ENCODE measurements at regions not wholly inside any gene's neighbourhood (a gene's known extent, or its start where the extent isn't known, plus 50 kb on each side); places are given as distances from the start of the nearest gene placed in this dataset.

- H3K4me3 ChIP-seq (ENCODE audit: low read depth, low read length), result no peak overlapping the region
- no peak for DNase-seq (ENCODE audit: low read depth)
- TF ChIP-seq CTCF (IDR thresholded peaks at IDR 0.05; ENCODE audit: insufficient read depth, low read depth, low read length), result no peak
These were observed 55.4 kb upstream of the SCEL start for GRCh38 chr13:77480066-77480465.

- no peak for TF ChIP-seq CTCF (IDR thresholded peaks at IDR 0.05; ENCODE audit: insufficient read depth, low read depth, low read length)
- DNase-seq (ENCODE audit: low read depth), result no peak
- no peak overlapping the region for H3K4me3 ChIP-seq (ENCODE audit: low read depth, low read length)
These were observed 56.2 kb upstream of the SCEL start for GRCh38 chr13:77479326-77479725.

- no peak for TF ChIP-seq CTCF (IDR thresholded peaks at IDR 0.05; ENCODE audit: insufficient read depth, low read depth, low read length)
- no peak for DNase-seq (ENCODE audit: low read depth)
- no peak overlapping the region for H3K4me3 ChIP-seq (ENCODE audit: low read depth, low read length)
These were observed 58.1 kb upstream of the SCEL start for GRCh38 chr13:77477299-77477848.

- DNase-seq (ENCODE audit: low read depth), result no peak
- H3K4me3 ChIP-seq (ENCODE audit: low read depth, low read length), result no peak overlapping the region
- no peak for TF ChIP-seq CTCF (IDR thresholded peaks at IDR 0.05; ENCODE audit: insufficient read depth, low read depth, low read length)
These were observed 59.0 kb upstream of the SCEL start for GRCh38 chr13:77476456-77476855.

GRCh38 chr13:77475345-77476084, 60.0 kb upstream of the SCEL start:
- TF ChIP-seq CTCF (IDR thresholded peaks at IDR 0.05; ENCODE audit: insufficient read depth, low read depth, low read length), result no peak
- no peak overlapping the region for H3K4me3 ChIP-seq (ENCODE audit: low read depth, low read length)
- no peak for DNase-seq (ENCODE audit: low read depth)

GRCh38 chr13:77470986-77471385, 64.5 kb upstream of the SCEL start:
- DNase-seq (ENCODE audit: low read depth), result no peak
- no peak for TF ChIP-seq CTCF (IDR thresholded peaks at IDR 0.05; ENCODE audit: insufficient read depth, low read depth, low read length)

More at GRCh38 chr13:77470986-77471385, 64.5 kb upstream of the SCEL start:
- no peak overlapping the region for H3K4me3 ChIP-seq (ENCODE audit: low read depth, low read length)

All from fibroblast of villous mesenchyme (primary cell).